GM23338 (cell line): ENCODE measurements at regions not wholly inside any gene's neighbourhood (a gene's known extent, or its start where the extent isn't known, plus 50 kb on each side); places are given as distances from the start of the nearest gene placed in this dataset.

ENCODE experiments used
- ATAC-seq: fragments of 200-7000 bp; cut with Tn5 transposase; 3 replicates; pipeline ENCODE4 v1.9.1; 2020
- DNase-seq: peaks from one replicate; pipeline ENCODE4 v3.0.0-alpha.2; 2015; ENCODE audit warnings: low spot score
- H2AFZ ChIP-seq: fragments of 200-600 bp; sonication (generic); 2 replicates; pipeline ENCODE4 v1.8.0; 2016; ENCODE audit warnings: antibody characterized with exemption, mild to moderate bottlenecking, moderate library complexity
- H3F3A ChIP-seq: fragments of 200-600 bp; sonication (generic); replicated peaks from 2 replicates; pipeline ENCODE4 v1.8.0; 2017; ENCODE audit warnings: antibody characterized with exemption, mixed run types, low read depth
- H3K27ac ChIP-seq: fragments of 200-600 bp; sonication (generic); 2 replicates; pipeline ENCODE4 v1.6.1; 2016; ENCODE audit warnings: low read depth
- H3K27me3 ChIP-seq: fragments of 200-600 bp; sonication (generic); 2 replicates; pipeline ENCODE4 v1.8.0; 2016; ENCODE audit warnings: mild to moderate bottlenecking, mixed run types, moderate library complexity; ENCODE audit not compliant: insufficient read depth
- H3K36me3 ChIP-seq: fragments of 200-600 bp; sonication (generic); 2 replicates; pipeline ENCODE4 v1.8.0; 2016; ENCODE audit warnings: mild to moderate bottlenecking; ENCODE audit not compliant: insufficient read depth
- H3K4me1 ChIP-seq: fragments of 200-600 bp; sonication (generic); 2 replicates; pipeline ENCODE4 v1.8.0; 2016; ENCODE audit warnings: mild to moderate bottlenecking, moderate library complexity; ENCODE audit not compliant: insufficient read depth
- H3K4me2 ChIP-seq: fragments of 200-600 bp; sonication (generic); 2 replicates; pipeline ENCODE4 v1.7.1; 2017; ENCODE audit warnings: mixed run types
- H3K4me3 ChIP-seq: fragments of 200-600 bp; sonication (generic); 2 replicates; pipeline ENCODE4 v1.6.1; 2016; ENCODE audit warnings: mixed run types
- H3K79me2 ChIP-seq: fragments of 200-600 bp; sonication (generic); replicated peaks from 2 replicates; pipeline ENCODE4 v1.8.0; 2017; ENCODE audit warnings: mild to moderate bottlenecking; ENCODE audit not compliant: insufficient read depth
- H3K9me2 ChIP-seq: fragments of 200-600 bp; sonication (generic); 2 replicates; pipeline ENCODE4 v1.8.0; 2017; ENCODE audit not compliant: insufficient read depth
- H4K20me1 ChIP-seq: fragments of 200-600 bp; sonication (generic); replicated peaks from 2 replicates; pipeline ENCODE4 v1.8.0; 2017; ENCODE audit warnings: mild to moderate bottlenecking; ENCODE audit not compliant: insufficient read depth
- H3K27ac Mint-ChIP-seq: 2 replicates; pipeline ENCODE4 v1.8.0; 2020; ENCODE audit warnings: inconsistent platforms, mild to moderate bottlenecking, moderate library complexity, mixed read lengths
- H3K27me3 Mint-ChIP-seq: 3 replicates; pipeline ENCODE4 v1.8.0; 2022; ENCODE audit warnings: low read depth, mild to moderate bottlenecking, moderate library complexity, mixed read lengths, inconsistent platforms; ENCODE audit not compliant: insufficient read depth, poor library complexity
- H3K36me3 Mint-ChIP-seq: 3 replicates; pipeline ENCODE4 v1.8.0; 2021; ENCODE audit warnings: low read depth, mild to moderate bottlenecking, inconsistent platforms, moderate library complexity, mixed read lengths
- H3K4me1 Mint-ChIP-seq: 3 replicates; pipeline ENCODE4 v1.8.0; 2020; ENCODE audit warnings: mild to moderate bottlenecking, inconsistent platforms, mixed read lengths
- H3K4me3 Mint-ChIP-seq: 3 replicates; pipeline ENCODE4 v1.8.0; 2021; ENCODE audit warnings: moderate library complexity, mild to moderate bottlenecking, inconsistent platforms, mixed read lengths
- H3K9me3 Mint-ChIP-seq: 3 replicates; pipeline ENCODE4 v1.8.0; 2020; ENCODE audit warnings: moderate library complexity, mild to moderate bottlenecking, inconsistent platforms, mixed read lengths
- CREB1 ChIP-seq: fragments of 250-450 bp; sonication (Bioruptor Pico); IDR thresholded peaks from 2 replicates; pipeline ENCODE4 v1.5.0; 2020; ENCODE audit warnings: low read depth, mild to moderate bottlenecking, moderate library complexity
- CTCF ChIP-seq, 2 experiments: fragments of 200-600 bp in 1 of 2; sonication (generic) in 1 of 2; conservative IDR thresholded peaks; 2 replicates each; pipeline versions ENCODE4 v1.5.1 to v1.6.1; 2016 to 2017; ENCODE audit warnings: antibody characterized with exemption in 2 of 2, low read depth in 2 of 2, mild to moderate bottlenecking in 2 of 2, moderate library complexity in 1 of 2
- EZH2 ChIP-seq: fragments of 200-600 bp; sonication (generic); IDR thresholded peaks from one replicate; pipeline ENCODE4 v1.8.0; 2017; ENCODE audit warnings: antibody characterized with exemption, mild to moderate bottlenecking, low read depth; ENCODE audit not compliant: unreplicated experiment
- EZH2phosphoT487 ChIP-seq: fragments of 200-600 bp; sonication (generic); IDR thresholded peaks from one replicate; pipeline ENCODE4 v1.8.1; 2018; ENCODE audit warnings: antibody characterized with exemption; ENCODE audit not compliant: unreplicated experiment
- JUNB ChIP-seq: IDR thresholded peaks from one replicate; pipeline ENCODE4 v1.6.1; 2016; ENCODE audit warnings: antibody characterized with exemption; ENCODE audit not compliant: unreplicated experiment
- NANOG ChIP-seq: IDR thresholded peaks from 2 replicates; pipeline ENCODE4 v1.6.1; 2016; ENCODE audit warnings: antibody characterized with exemption, borderline replicate concordance
- POLR2AphosphoS5 ChIP-seq: IDR thresholded peaks from 2 replicates; pipeline ENCODE4 v1.6.1; 2016; ENCODE audit warnings: antibody characterized with exemption, low read depth
- REST ChIP-seq: IDR thresholded peaks from one replicate; pipeline ENCODE4 v1.6.1; 2018; ENCODE audit warnings: antibody characterized with exemption; ENCODE audit not compliant: unreplicated experiment
- STAT1 ChIP-seq: IDR thresholded peaks from one replicate; pipeline ENCODE4 v1.6.1; 2016; ENCODE audit warnings: antibody characterized with exemption; ENCODE audit not compliant: unreplicated experiment
- ZNF114 ChIP-seq: fragments of 250-450 bp; sonication (Bioruptor Pico); IDR thresholded peaks from 2 replicates; pipeline ENCODE4 v1.5.0; 2020; ENCODE audit warnings: mild to moderate bottlenecking, moderate library complexity
- ZNF331 ChIP-seq: fragments of 250-450 bp; sonication (Bioruptor Pico); IDR thresholded peaks from 2 replicates; pipeline ENCODE4 v1.5.0; 2020; ENCODE audit warnings: low read depth, mild to moderate bottlenecking, moderate library complexity
- TF ChIP-seq, protein P1 (sequence below): IDR thresholded peaks from 2 replicates; pipeline ENCODE4 v1.6.1; 2016; ENCODE audit warnings: antibody characterized with exemption
- TF ChIP-seq, protein P2 (sequence below): fragments of 250-450 bp; sonication (Bioruptor Pico); IDR thresholded peaks from 2 replicates; pipeline ENCODE4 v1.5.0; 2020; ENCODE audit warnings: mild to moderate bottlenecking, moderate library complexity

DNA sequence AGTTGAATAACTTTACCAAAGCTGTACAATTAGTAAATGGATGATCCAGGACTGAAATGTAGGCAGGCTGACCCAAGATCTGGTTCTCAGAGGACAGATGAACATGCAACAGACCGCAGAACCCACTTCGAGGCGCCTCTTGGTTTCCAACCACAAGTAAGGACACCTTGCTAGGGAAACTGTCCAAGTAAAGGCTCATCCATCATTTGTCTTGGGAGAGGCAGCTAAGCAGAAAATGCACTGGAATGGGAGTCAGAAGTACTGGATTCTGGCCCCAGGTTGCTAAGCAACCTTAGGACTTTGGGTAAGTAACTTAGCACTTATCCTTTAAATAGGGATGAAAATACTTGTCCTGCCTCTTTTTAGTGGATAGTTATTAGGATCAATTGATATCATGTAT, 366.3 kb upstream of the LRRC3B start:
- ATAC-seq, result no peak
- Mint-ChIP-seq H3K9me3 (no peaks in the 10 kb centered on the region), H3K27ac (no peak overlapping the region), H3K4me1 (no peaks in the 10 kb centered on the region; the same call in 2 of the 3 replicates), H3K4me3 (no peak overlapping the region), H3K27me3 (peaks cover 1% of the 10 kb centered on the region), H3K36me3 (no peaks in the 10 kb centered on the region)
- Histone ChIP-seq H3K4me1 (no peaks in the 10 kb centered on the region), H3K36me3 (no peaks in the 10 kb centered on the region), H3K27me3 (no peaks in the 10 kb centered on the region), H4K20me1 (no peaks in the 10 kb centered on the region), H3K27ac (no peak overlapping the region), H3K4me2 (no peak overlapping the region), H3F3A (no peaks in the 10 kb centered on the region), H3K9me2 (peaks cover 8% of the 10 kb centered on the region; the same call in 1 of the 2 replicates), H3K4me3 (no peak overlapping the region), H2AFZ (no peak overlapping the region), H3K79me2 (no peaks in the 10 kb centered on the region)
- DNase-seq, result no peak
- TF ChIP-seq ZNF331 (CRISPR knock-in tag) (no peak), POLR2AphosphoS5 (no peak), STAT1 (no peak), ZNF114 (no peak), CTCF (conservative IDR thresholded peaks at IDR 0.05; ENCODE audit: low read depth in 2 of 2) (no peak), REST (no peak), EZH2 (no peak), NANOG (no peak), CREB1 (CRISPR knock-in tag) (no peak), EZH2phosphoT487 (no peak), JUNB (no peak)
- TF ChIP-seq, protein P1, sequence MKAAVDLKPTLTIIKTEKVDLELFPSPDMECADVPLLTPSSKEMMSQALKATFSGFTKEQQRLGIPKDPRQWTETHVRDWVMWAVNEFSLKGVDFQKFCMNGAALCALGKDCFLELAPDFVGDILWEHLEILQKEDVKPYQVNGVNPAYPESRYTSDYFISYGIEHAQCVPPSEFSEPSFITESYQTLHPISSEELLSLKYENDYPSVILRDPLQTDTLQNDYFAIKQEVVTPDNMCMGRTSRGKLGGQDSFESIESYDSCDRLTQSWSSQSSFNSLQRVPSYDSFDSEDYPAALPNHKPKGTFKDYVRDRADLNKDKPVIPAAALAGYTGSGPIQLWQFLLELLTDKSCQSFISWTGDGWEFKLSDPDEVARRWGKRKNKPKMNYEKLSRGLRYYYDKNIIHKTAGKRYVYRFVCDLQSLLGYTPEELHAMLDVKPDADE, result no peak
- TF ChIP-seq, protein P2, sequence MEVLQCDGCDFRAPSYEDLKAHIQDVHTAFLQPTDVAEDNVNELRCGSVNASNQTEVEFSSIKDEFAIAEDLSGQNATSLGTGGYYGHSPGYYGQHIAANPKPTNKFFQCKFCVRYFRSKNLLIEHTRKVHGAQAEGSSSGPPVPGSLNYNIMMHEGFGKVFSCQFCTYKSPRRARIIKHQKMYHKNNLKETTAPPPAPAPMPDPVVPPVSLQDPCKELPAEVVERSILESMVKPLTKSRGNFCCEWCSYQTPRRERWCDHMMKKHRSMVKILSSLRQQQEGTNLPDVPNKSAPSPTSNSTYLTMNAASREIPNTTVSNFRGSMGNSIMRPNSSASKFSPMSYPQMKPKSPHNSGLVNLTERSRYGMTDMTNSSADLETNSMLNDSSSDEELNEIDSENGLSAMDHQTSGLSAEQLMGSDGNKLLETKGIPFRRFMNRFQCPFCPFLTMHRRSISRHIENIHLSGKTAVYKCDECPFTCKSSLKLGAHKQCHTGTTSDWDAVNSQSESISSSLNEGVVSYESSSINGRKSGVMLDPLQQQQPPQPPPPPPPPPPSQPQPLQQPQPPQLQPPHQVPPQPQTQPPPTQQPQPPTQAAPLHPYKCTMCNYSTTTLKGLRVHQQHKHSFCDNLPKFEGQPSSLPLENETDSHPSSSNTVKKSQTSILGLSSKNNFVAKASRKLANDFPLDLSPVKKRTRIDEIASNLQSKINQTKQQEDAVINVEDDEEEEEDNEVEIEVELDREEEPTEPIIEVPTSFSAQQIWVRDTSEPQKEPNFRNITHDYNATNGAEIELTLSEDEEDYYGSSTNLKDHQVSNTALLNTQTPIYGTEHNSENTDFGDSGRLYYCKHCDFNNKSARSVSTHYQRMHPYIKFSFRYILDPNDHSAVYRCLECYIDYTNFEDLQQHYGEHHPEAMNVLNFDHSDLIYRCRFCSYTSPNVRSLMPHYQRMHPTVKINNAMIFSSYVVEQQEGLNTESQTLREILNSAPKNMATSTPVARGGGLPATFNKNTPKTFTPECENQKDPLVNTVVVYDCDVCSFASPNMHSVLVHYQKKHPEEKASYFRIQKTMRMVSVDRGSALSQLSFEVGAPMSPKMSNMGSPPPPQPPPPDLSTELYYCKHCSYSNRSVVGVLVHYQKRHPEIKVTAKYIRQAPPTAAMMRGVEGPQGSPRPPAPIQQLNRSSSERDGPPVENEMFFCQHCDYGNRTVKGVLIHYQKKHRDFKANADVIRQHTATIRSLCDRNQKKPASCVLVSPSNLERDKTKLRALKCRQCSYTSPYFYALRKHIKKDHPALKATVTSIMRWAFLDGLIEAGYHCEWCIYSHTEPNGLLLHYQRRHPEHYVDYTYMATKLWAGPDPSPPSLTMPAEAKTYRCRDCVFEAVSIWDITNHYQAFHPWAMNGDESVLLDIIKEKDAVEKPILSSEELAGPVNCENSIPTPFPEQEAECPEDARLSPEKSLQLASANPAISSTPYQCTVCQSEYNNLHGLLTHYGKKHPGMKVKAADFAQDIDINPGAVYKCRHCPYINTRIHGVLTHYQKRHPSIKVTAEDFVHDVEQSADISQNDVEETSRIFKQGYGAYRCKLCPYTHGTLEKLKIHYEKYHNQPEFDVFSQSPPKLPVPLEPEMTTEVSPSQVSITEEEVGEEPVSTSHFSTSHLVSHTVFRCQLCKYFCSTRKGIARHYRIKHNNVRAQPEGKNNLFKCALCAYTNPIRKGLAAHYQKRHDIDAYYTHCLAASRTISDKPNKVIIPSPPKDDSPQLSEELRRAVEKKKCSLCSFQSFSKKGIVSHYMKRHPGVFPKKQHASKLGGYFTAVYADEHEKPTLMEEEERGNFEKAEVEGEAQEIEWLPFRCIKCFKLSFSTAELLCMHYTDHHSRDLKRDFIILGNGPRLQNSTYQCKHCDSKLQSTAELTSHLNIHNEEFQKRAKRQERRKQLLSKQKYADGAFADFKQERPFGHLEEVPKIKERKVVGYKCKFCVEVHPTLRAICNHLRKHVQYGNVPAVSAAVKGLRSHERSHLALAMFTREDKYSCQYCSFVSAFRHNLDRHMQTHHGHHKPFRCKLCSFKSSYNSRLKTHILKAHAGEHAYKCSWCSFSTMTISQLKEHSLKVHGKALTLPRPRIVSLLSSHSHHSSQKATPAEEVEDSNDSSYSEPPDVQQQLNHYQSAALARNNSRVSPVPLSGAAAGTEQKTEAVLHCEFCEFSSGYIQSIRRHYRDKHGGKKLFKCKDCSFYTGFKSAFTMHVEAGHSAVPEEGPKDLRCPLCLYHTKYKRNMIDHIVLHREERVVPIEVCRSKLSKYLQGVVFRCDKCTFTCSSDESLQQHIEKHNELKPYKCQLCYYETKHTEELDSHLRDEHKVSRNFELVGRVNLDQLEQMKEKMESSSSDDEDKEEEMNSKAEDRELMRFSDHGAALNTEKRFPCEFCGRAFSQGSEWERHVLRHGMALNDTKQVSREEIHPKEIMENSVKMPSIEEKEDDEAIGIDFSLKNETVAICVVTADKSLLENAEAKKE (CRISPR knock-in tag), result no peak
